Osteoblast (primary cell): ENCODE measurements at regions not wholly inside any gene's neighbourhood (a gene's known extent, or its start where the extent isn't known, plus 50 kb on each side); places are given as distances from the start of the nearest gene placed in this dataset.

Source experiments
- DNase-seq: peaks from one replicate; pipeline ENCODE4 v3.0.0; 2011; ENCODE audit warnings: low spot score, mixed read lengths; ENCODE audit not compliant: insufficient read length; ENCODE audit errors: missing footprints
- H2AFZ ChIP-seq: 2 replicates; pipeline ENCODE4 v1.6.0; 2011; ENCODE audit warnings: mild to moderate bottlenecking, low read length
- H3K27ac ChIP-seq: 2 replicates; pipeline ENCODE4 v1.5.1; 2011; ENCODE audit warnings: mild to moderate bottlenecking, low read depth, low read length, moderate library complexity
- H3K27me3 ChIP-seq: 2 replicates; pipeline ENCODE4 v1.6.0; 2012; ENCODE audit warnings: mild to moderate bottlenecking, control low read depth, inconsistent platforms, low read length, moderate library complexity; ENCODE audit not compliant: insufficient read depth
- H3K36me3 ChIP-seq: 2 replicates; pipeline ENCODE4 v1.5.1; 2011; ENCODE audit warnings: mild to moderate bottlenecking, low read length, control low read depth, moderate library complexity; ENCODE audit not compliant: insufficient read depth
- H3K4me1 ChIP-seq: 2 replicates; pipeline ENCODE4 v1.5.1; 2011; ENCODE audit warnings: mild to moderate bottlenecking, low read length, control low read depth, moderate library complexity; ENCODE audit not compliant: insufficient read depth
- H3K4me2 ChIP-seq: 2 replicates; pipeline ENCODE4 v1.6.0; 2011; ENCODE audit warnings: mild to moderate bottlenecking, low read length; ENCODE audit not compliant: insufficient read depth
- H3K4me3 ChIP-seq: fragments of 200-600 bp; sonication (generic); 3 replicates; pipeline ENCODE4 v1.5.1; 2012; ENCODE audit warnings: mild to moderate bottlenecking, low read length, inconsistent platforms; ENCODE audit not compliant: insufficient read depth
- H3K79me2 ChIP-seq: 2 replicates; pipeline ENCODE4 v1.6.0; 2012; ENCODE audit warnings: mild to moderate bottlenecking, low read length, control low read depth, inconsistent platforms; ENCODE audit not compliant: insufficient read depth
- H3K9me3 ChIP-seq: 2 replicates; pipeline ENCODE4 v1.5.1; 2011; ENCODE audit warnings: low read depth, low read length, control low read depth
- H4K20me1 ChIP-seq: 2 replicates; pipeline ENCODE4 v1.6.0; 2012; ENCODE audit warnings: mild to moderate bottlenecking, low read length, control low read depth; ENCODE audit not compliant: insufficient read depth
- TF ChIP-seq, protein P1 (sequence below): IDR thresholded peaks from 2 replicates; pipeline ENCODE4 v1.5.1; 2011; ENCODE audit warnings: mild to moderate bottlenecking, low read depth, low read length, moderate library complexity; ENCODE audit errors: extremely low read depth

DNA sequence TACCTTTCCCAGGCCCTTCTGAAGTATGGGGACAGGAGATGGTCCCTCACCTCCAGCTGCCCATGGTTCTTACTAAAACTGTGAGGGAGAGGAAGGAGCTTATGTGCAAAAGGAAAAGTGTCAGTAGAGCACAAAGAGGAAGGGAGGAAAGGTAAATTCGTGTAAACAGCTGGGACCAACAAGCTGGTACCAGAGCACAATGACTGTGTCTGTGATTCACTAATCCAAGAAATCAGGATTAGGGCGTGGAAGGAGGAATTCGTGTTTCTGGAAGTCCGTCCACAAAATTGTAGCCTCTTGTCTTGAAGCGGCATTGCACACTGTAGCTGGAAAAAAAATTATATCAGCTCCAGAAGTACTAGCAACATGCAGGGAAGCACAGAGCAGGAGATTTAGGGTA lies 129.0 kb upstream of the RREB1 start:
- DNase-seq = no peak
- Histone ChIP-seq H3K27me3 (no peaks in the 10 kb centered on the region), H3K4me1 (no peaks in the 10 kb centered on the region), H4K20me1 (no peaks in the 10 kb centered on the region), H3K4me3 (no peak overlapping the region), H3K36me3 (no peaks in the 10 kb centered on the region), H2AFZ (no peak overlapping the region), H3K9me3 (no peaks in the 10 kb centered on the region), H3K79me2 (no peaks in the 10 kb centered on the region), H3K27ac (no peak overlapping the region), H3K4me2 (no peak overlapping the region)
- TF ChIP-seq, protein P1, sequence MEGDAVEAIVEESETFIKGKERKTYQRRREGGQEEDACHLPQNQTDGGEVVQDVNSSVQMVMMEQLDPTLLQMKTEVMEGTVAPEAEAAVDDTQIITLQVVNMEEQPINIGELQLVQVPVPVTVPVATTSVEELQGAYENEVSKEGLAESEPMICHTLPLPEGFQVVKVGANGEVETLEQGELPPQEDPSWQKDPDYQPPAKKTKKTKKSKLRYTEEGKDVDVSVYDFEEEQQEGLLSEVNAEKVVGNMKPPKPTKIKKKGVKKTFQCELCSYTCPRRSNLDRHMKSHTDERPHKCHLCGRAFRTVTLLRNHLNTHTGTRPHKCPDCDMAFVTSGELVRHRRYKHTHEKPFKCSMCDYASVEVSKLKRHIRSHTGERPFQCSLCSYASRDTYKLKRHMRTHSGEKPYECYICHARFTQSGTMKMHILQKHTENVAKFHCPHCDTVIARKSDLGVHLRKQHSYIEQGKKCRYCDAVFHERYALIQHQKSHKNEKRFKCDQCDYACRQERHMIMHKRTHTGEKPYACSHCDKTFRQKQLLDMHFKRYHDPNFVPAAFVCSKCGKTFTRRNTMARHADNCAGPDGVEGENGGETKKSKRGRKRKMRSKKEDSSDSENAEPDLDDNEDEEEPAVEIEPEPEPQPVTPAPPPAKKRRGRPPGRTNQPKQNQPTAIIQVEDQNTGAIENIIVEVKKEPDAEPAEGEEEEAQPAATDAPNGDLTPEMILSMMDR = no peak

DNA sequence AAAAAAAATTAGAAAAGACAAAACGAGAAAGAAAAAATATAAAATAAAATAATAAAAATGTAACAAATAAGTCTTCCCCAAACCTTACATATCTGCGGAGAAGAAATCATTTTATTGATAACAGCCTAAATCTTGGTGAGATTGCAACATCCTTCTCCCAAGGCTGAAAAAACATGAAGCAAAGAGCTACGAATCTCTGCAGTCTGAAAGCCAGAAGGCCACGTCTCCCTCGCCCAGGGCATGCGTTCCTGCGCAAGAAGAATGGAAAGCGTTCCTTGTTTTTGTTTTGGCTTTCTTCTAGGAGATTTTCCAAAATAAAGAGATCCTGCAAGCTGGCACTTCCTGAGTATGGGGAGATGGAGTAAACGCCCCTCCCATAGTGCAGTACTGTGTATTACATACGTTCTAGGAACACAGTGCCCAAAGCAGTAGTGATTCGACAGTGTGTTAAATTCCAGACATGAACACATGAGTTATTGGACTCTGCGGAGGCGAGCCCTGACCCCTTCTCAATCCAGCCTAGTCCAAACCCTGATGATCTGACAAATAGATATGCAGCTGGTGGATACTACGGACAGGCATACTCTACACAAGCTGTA lies 126.7 kb upstream of the RREB1 start:
- no peak overlapping the region for H3K27ac ChIP-seq
- H3K4me1 ChIP-seq = no peaks in the 10 kb centered on the region
- no peaks in the 10 kb centered on the region for H3K27me3 ChIP-seq
- no peak overlapping the region for H3K4me2 ChIP-seq
- no peak overlapping the region for H2AFZ ChIP-seq
- no peaks in the 10 kb centered on the region for H4K20me1 ChIP-seq
- H3K36me3 ChIP-seq = no peaks in the 10 kb centered on the region
- H3K4me3 ChIP-seq = no peak overlapping the region
- no peaks in the 10 kb centered on the region for H3K9me3 ChIP-seq
- no peak for DNase-seq
- H3K79me2 ChIP-seq = no peaks in the 10 kb centered on the region
- TF ChIP-seq, protein P1 = no peak

DNA sequence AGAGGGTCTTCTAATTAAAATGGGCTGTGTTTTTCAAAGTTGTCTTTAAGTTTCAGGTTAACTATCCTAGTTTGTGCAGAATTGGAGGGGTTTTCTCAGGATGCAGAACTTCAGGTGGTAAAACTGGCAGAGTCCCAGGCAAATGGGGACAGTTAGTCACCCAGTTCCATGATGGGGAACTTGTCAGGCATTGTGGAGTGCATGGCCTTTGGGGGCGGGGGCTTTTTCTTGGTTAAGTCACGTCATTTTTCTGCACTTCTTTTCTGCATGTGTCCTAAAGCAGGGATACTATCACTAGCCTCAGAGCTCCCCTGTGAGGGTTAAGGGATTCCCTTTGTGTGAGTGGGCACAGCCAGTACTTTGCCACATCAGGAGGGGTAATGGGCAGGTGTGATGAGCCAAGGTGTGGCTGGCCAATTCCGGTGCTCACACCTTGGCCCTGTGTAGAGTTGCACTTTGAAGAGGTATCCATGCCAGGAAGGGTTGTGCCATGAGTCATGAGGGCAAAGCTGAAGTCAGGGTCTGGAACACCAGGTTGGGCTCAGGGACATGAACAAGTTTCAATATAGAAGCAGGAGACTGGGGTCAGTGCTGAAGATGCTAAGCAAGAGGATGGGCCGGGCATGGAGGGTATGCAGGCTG lies 126.0 kb upstream of the RREB1 start:
- no peak overlapping the region for H3K4me2 ChIP-seq
- no peak overlapping the region for H3K4me3 ChIP-seq
- no peaks in the 10 kb centered on the region for H4K20me1 ChIP-seq
- H3K9me3 ChIP-seq = no peaks in the 10 kb centered on the region
- H3K36me3 ChIP-seq = no peaks in the 10 kb centered on the region
- H3K27ac ChIP-seq = no peak overlapping the region
- no peak for DNase-seq
- H3K79me2 ChIP-seq = no peaks in the 10 kb centered on the region
- H3K27me3 ChIP-seq = no peaks in the 10 kb centered on the region
- TF ChIP-seq, protein P1 = no peak
- no peaks in the 10 kb centered on the region for H3K4me1 ChIP-seq
- H2AFZ ChIP-seq = no peak overlapping the region

DNA sequence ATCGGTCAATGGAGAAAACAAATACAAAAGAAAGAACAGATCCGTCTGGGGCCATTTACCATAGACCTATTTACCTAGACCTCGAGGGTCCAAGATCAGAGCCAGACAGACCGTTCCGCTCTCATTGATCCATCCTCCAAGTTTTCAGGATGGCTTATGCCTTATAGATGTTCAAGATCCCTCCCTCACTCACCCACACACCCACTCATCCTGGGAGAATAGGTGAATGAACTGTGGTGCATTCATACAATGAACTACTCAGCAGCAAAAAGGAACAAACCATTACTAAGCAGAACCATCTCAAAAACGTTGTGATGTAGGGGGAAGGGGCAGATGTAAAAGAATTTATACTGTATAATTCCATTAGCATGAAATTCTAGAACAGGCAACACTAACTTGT lies 125.1 kb upstream of the RREB1 start:
- H3K9me3 ChIP-seq = no peaks in the 10 kb centered on the region
- H3K36me3 ChIP-seq = no peaks in the 10 kb centered on the region
- no peak overlapping the region for H3K4me3 ChIP-seq
- no peak overlapping the region for H2AFZ ChIP-seq
- no peaks in the 10 kb centered on the region for H4K20me1 ChIP-seq
- H3K4me1 ChIP-seq = no peaks in the 10 kb centered on the region
- no peak for DNase-seq
- TF ChIP-seq, protein P1 = no peak
- no peaks in the 10 kb centered on the region for H3K27me3 ChIP-seq
- H3K4me2 ChIP-seq = no peak overlapping the region
- no peak overlapping the region for H3K27ac ChIP-seq
- no peaks in the 10 kb centered on the region for H3K79me2 ChIP-seq
